Endothelial cell of umbilical vein (primary cell): ENCODE measurements at regions not wholly inside any gene's neighbourhood (a gene's known extent, or its start where the extent isn't known, plus 50 kb on each side); places are given as distances from the start of the nearest gene placed in this dataset.

Experiments
- BruUV-seq: library from RNA; stranded (reverse); fragments of 400-500 nt; replicated peaks from 2 replicates; lab custom pipeline; 2021; lab: Mats Ljungman, UMichigan
- CTCF ChIA-PET: fragments of 300-600, 350-600 bp; sonication (Branson Sonifier 250); formaldehyde crosslinking; loops from one replicate; lab custom pipeline; 2021; ENCODE audit warnings: antibody characterized with exemption, inconsistent platforms; lab: Charles Lee
- POLR2A ChIA-PET: fragments of 300-600, 350-600 bp; sonication (Branson Sonifier 250); formaldehyde crosslinking; loops from one replicate; lab custom pipeline; 2021; ENCODE audit warnings: antibody characterized with exemption, inconsistent platforms; lab: Charles Lee
- DNase-seq: peaks from one replicate; pipeline ENCODE4 v3.0.0-alpha.2; 2011; ENCODE audit warnings: low read depth, low spot score
- FAIRE-seq: peaks from 2 replicates; lab custom pipeline; 2011; peaks lifted over from hg19 to GRCh38; lab: Jason Lieb, UNC
- H2AFZ ChIP-seq: 2 replicates; pipeline ENCODE4 v1.6.0; 2012; ENCODE audit warnings: low read depth, low read length, control low read depth, inconsistent platforms
- H3K27ac ChIP-seq: 2 replicates; pipeline ENCODE4 v1.5.1; 2011; ENCODE audit warnings: low read depth, mild to moderate bottlenecking, control low read depth, low read length, moderate library complexity; ENCODE audit not compliant: insufficient read depth
- H3K27me3 ChIP-seq, 2 experiments: 2 replicates each; pipeline versions ENCODE4 v1.6.0 to v1.6.1; 2011; ENCODE audit warnings: low read length in 2 of 2, mixed read lengths in 1 of 2; ENCODE audit not compliant: control insufficient read depth in 2 of 2, insufficient read depth in 2 of 2
- H3K36me3 ChIP-seq, 2 experiments: 2 replicates in 1 of 2; 3 replicates in 1 of 2; pipeline ENCODE4 v1.5.1; 2011; ENCODE audit warnings: low read length in 2 of 2, mild to moderate bottlenecking in 1 of 2, moderate library complexity in 1 of 2; ENCODE audit not compliant: control insufficient read depth in 2 of 2, insufficient read depth in 2 of 2; ENCODE audit errors: extremely low read depth in 1 of 2
- H3K4me1 ChIP-seq: 3 replicates; pipeline ENCODE4 v1.5.1; 2011; ENCODE audit warnings: mild to moderate bottlenecking, low read length; ENCODE audit not compliant: control insufficient read depth, insufficient read depth; ENCODE audit errors: extremely low read depth
- H3K4me2 ChIP-seq: 2 replicates; pipeline ENCODE4 v1.6.1; 2011; ENCODE audit warnings: low read length, control low read depth, mixed read lengths; ENCODE audit not compliant: insufficient read depth
- H3K4me3 ChIP-seq, 3 experiments: fragments of 200-600 bp in 1 of 3; sonication (generic), shearing (Covaris generic) in 1 of 3; replicated peaks in 1 of 3; 2 replicates each; pipeline ENCODE4 v1.5.1; 2011 to 2016; ENCODE audit warnings: control low read depth in 3 of 3, low read length in 3 of 3, mild to moderate bottlenecking in 2 of 3, inconsistent platforms in 1 of 3, low read depth in 1 of 3, moderate library complexity in 1 of 3; ENCODE audit not compliant: insufficient read depth in 1 of 3
- H3K79me2 ChIP-seq: 2 replicates; pipeline ENCODE4 v1.6.0; 2012; ENCODE audit warnings: low read length, inconsistent platforms; ENCODE audit not compliant: control insufficient read depth, insufficient read depth
- H3K9ac ChIP-seq: replicated peaks from 2 replicates; pipeline ENCODE3; 2011; ENCODE audit warnings: low read length, control low read depth; ENCODE audit not compliant: insufficient read depth; ENCODE audit errors: extremely low read depth
- H3K9me1 ChIP-seq: replicated peaks from 3 replicates; pipeline ENCODE4 v1.6.0; 2011; ENCODE audit warnings: mild to moderate bottlenecking, low read length; ENCODE audit not compliant: control insufficient read depth, insufficient read depth; ENCODE audit errors: extremely low read depth
- H3K9me3 ChIP-seq: replicated peaks from 2 replicates; pipeline ENCODE4 v1.5.1; 2012; ENCODE audit warnings: low read length, inconsistent platforms; ENCODE audit not compliant: control insufficient read depth, insufficient read depth
- H4K20me1 ChIP-seq: replicated peaks from 2 replicates; pipeline ENCODE3; 2011; ENCODE audit warnings: mild to moderate bottlenecking, low read length; ENCODE audit not compliant: control insufficient read depth, insufficient read depth; ENCODE audit errors: extremely low read depth
- CTCF ChIP-seq, 2 donors: IDR thresholded peaks; 1 replicate in 1 of 2; 2 replicates in 1 of 2; pipeline ENCODE4 v1.5.1; 2011; ENCODE audit warnings: low read length in 2 of 2, mild to moderate bottlenecking in 2 of 2, moderate library complexity in 2 of 2, control low read depth in 1 of 2, inconsistent platforms in 1 of 2, low read depth in 1 of 2; ENCODE audit not compliant: insufficient read depth in 1 of 2; ENCODE audit errors: extremely low read depth in 1 of 2
- EZH2 ChIP-seq: IDR thresholded peaks from 2 replicates; pipeline ENCODE4 v1.6.1; 2012; ENCODE audit warnings: borderline replicate concordance, low read depth, mild to moderate bottlenecking, moderate library complexity, low read length, inconsistent platforms; ENCODE audit not compliant: severe bottlenecking
- GATA2 ChIP-seq: IDR thresholded peaks from 2 replicates; pipeline ENCODE4 v1.7.0; 2011; ENCODE audit warnings: low read depth, mild to moderate bottlenecking, moderate library complexity, mixed read lengths, low read length; ENCODE audit not compliant: insufficient read length, insufficient read depth
- JUN ChIP-seq: IDR thresholded peaks from 2 replicates; pipeline ENCODE4 v1.6.1; 2011; ENCODE audit warnings: borderline replicate concordance, low read depth; ENCODE audit not compliant: insufficient read length, insufficient read depth
- MAX ChIP-seq: IDR thresholded peaks from 2 replicates; pipeline ENCODE4 v1.6.1; 2011; ENCODE audit not compliant: insufficient read depth, insufficient read length
- POLR2A ChIP-seq: IDR thresholded peaks from 2 replicates; pipeline ENCODE4 v1.6.1; 2012; ENCODE audit warnings: low read depth, mild to moderate bottlenecking, control low read depth, low read length
- POLR2AphosphoS5 ChIP-seq: IDR thresholded peaks from 2 replicates; pipeline ENCODE4 v1.6.1; 2012; ENCODE audit warnings: low read depth, mild to moderate bottlenecking, control low read depth, low read length, moderate library complexity; ENCODE audit not compliant: insufficient read depth
- dilution Hi-C: fragments of 300-500 bp; cut with MboI; formaldehyde crosslinking; loops from one replicate; pipeline ENCODE4 v1.15.0; 2019; ENCODE audit warnings: low sequenced_read_pairs; ENCODE audit not compliant: extremely low pct_ligation_motif_present
- intact Hi-C: fragments of 100-400 bp; cut with micrococcal nuclease; formaldehyde crosslinking; loops from one replicate; pipeline ENCODE4 v1.10.0; 2022

- peaks cover 0 to 12% of the 10 kb centered on the region in 2 experiments for H3K27me3 ChIP-seq
- H3K4me1 ChIP-seq: no peaks in the 10 kb centered on the region
- no peaks in the 10 kb centered on the region for H3K79me2 ChIP-seq
- H3K4me2 ChIP-seq: no peak overlapping the region
- dilution Hi-C loops: no loop called here
- DNase-seq: no peak
- no peak for TF ChIP-seq CTCF (IDR thresholded peaks at IDR 0.05; ENCODE audit: extremely low read depth in 1 of 2, insufficient read depth in 1 of 2, low read depth in 1 of 2, low read length in 2 of 2)
- no peak for TF ChIP-seq POLR2A
- TF ChIP-seq EZH2: no peak
- TF ChIP-seq POLR2AphosphoS5: no peak
- no peak for TF ChIP-seq MAX
- TF ChIP-seq GATA2: no peak
- no peak for TF ChIP-seq JUN
- no peaks in the 10 kb centered on the region for H3K36me3 ChIP-seq
- H3K9ac ChIP-seq: no peak overlapping the region
- intact Hi-C loops: no loop called here
- ChIA-PET POLR2A (no interaction called here), CTCF (no interaction called here)
- no peak overlapping the region for H3K27ac ChIP-seq
- no TSS peak for BruUV-seq
- no peak overlapping the region for H2AFZ ChIP-seq
- H3K4me3 ChIP-seq: no peak overlapping the region
- no peaks in the 10 kb centered on the region for H3K9me1 ChIP-seq
- no peaks in the 10 kb centered on the region for H4K20me1 ChIP-seq
- no peak for FAIRE-seq
- no peaks in the 10 kb centered on the region for H3K9me3 ChIP-seq
Measured at GRCh38 chr4:123495530-123495929, 98.9 kb downstream of the SPRY1 start.
